GM23338 (cell line): ENCODE measurements at regions not wholly inside any gene's neighbourhood (a gene's known extent, or its start where the extent isn't known, plus 50 kb on each side); places are given as distances from the start of the nearest gene placed in this dataset.
A peak's percentile ranks its signal among the peaks of the same experiment; 100 is the strongest.

Experiments
- ATAC-seq: fragments of 200-7000 bp; cut with Tn5 transposase; 3 replicates; pipeline ENCODE4 v1.9.1; 2020
- DNase-seq: peaks from one replicate; pipeline ENCODE4 v3.0.0-alpha.2; 2015; ENCODE audit warnings: low spot score
- H2AFZ ChIP-seq: fragments of 200-600 bp; sonication (generic); 2 replicates; pipeline ENCODE4 v1.8.0; 2016; ENCODE audit warnings: antibody characterized with exemption, mild to moderate bottlenecking, moderate library complexity
- H3F3A ChIP-seq: fragments of 200-600 bp; sonication (generic); replicated peaks from 2 replicates; pipeline ENCODE4 v1.8.0; 2017; ENCODE audit warnings: antibody characterized with exemption, mixed run types, low read depth
- H3K27ac ChIP-seq: fragments of 200-600 bp; sonication (generic); 2 replicates; pipeline ENCODE4 v1.6.1; 2016; ENCODE audit warnings: low read depth
- H3K27me3 ChIP-seq: fragments of 200-600 bp; sonication (generic); 2 replicates; pipeline ENCODE4 v1.8.0; 2016; ENCODE audit warnings: mild to moderate bottlenecking, mixed run types, moderate library complexity; ENCODE audit not compliant: insufficient read depth
- H3K36me3 ChIP-seq: fragments of 200-600 bp; sonication (generic); 2 replicates; pipeline ENCODE4 v1.8.0; 2016; ENCODE audit warnings: mild to moderate bottlenecking; ENCODE audit not compliant: insufficient read depth
- H3K4me1 ChIP-seq: fragments of 200-600 bp; sonication (generic); 2 replicates; pipeline ENCODE4 v1.8.0; 2016; ENCODE audit warnings: mild to moderate bottlenecking, moderate library complexity; ENCODE audit not compliant: insufficient read depth
- H3K4me2 ChIP-seq: fragments of 200-600 bp; sonication (generic); 2 replicates; pipeline ENCODE4 v1.7.1; 2017; ENCODE audit warnings: mixed run types
- H3K4me3 ChIP-seq: fragments of 200-600 bp; sonication (generic); 2 replicates; pipeline ENCODE4 v1.6.1; 2016; ENCODE audit warnings: mixed run types
- H3K79me2 ChIP-seq: fragments of 200-600 bp; sonication (generic); replicated peaks from 2 replicates; pipeline ENCODE4 v1.8.0; 2017; ENCODE audit warnings: mild to moderate bottlenecking; ENCODE audit not compliant: insufficient read depth
- H3K9me2 ChIP-seq: fragments of 200-600 bp; sonication (generic); 2 replicates; pipeline ENCODE4 v1.8.0; 2017; ENCODE audit not compliant: insufficient read depth
- H4K20me1 ChIP-seq: fragments of 200-600 bp; sonication (generic); replicated peaks from 2 replicates; pipeline ENCODE4 v1.8.0; 2017; ENCODE audit warnings: mild to moderate bottlenecking; ENCODE audit not compliant: insufficient read depth
- H3K27ac Mint-ChIP-seq: 2 replicates; pipeline ENCODE4 v1.8.0; 2020; ENCODE audit warnings: inconsistent platforms, mild to moderate bottlenecking, moderate library complexity, mixed read lengths
- H3K27me3 Mint-ChIP-seq: 3 replicates; pipeline ENCODE4 v1.8.0; 2022; ENCODE audit warnings: low read depth, mild to moderate bottlenecking, moderate library complexity, mixed read lengths, inconsistent platforms; ENCODE audit not compliant: insufficient read depth, poor library complexity
- H3K36me3 Mint-ChIP-seq: 3 replicates; pipeline ENCODE4 v1.8.0; 2021; ENCODE audit warnings: low read depth, mild to moderate bottlenecking, inconsistent platforms, moderate library complexity, mixed read lengths
- H3K4me1 Mint-ChIP-seq: 3 replicates; pipeline ENCODE4 v1.8.0; 2020; ENCODE audit warnings: mild to moderate bottlenecking, inconsistent platforms, mixed read lengths
- H3K4me3 Mint-ChIP-seq: 3 replicates; pipeline ENCODE4 v1.8.0; 2021; ENCODE audit warnings: moderate library complexity, mild to moderate bottlenecking, inconsistent platforms, mixed read lengths
- H3K9me3 Mint-ChIP-seq: 3 replicates; pipeline ENCODE4 v1.8.0; 2020; ENCODE audit warnings: moderate library complexity, mild to moderate bottlenecking, inconsistent platforms, mixed read lengths
- EZH2phosphoT487 ChIP-seq: fragments of 200-600 bp; sonication (generic); IDR thresholded peaks from one replicate; pipeline ENCODE4 v1.8.1; 2018; ENCODE audit warnings: antibody characterized with exemption; ENCODE audit not compliant: unreplicated experiment
- NANOG ChIP-seq: IDR thresholded peaks from 2 replicates; pipeline ENCODE4 v1.6.1; 2016; ENCODE audit warnings: antibody characterized with exemption, borderline replicate concordance
- POLR2AphosphoS5 ChIP-seq: IDR thresholded peaks from 2 replicates; pipeline ENCODE4 v1.6.1; 2016; ENCODE audit warnings: antibody characterized with exemption, low read depth
- STAT1 ChIP-seq: IDR thresholded peaks from one replicate; pipeline ENCODE4 v1.6.1; 2016; ENCODE audit warnings: antibody characterized with exemption; ENCODE audit not compliant: unreplicated experiment
- ZNF114 ChIP-seq: fragments of 250-450 bp; sonication (Bioruptor Pico); IDR thresholded peaks from 2 replicates; pipeline ENCODE4 v1.5.0; 2020; ENCODE audit warnings: mild to moderate bottlenecking, moderate library complexity
- TF ChIP-seq, protein P1 (sequence below): fragments of 250-450 bp; sonication (Bioruptor Pico); IDR thresholded peaks from 2 replicates; pipeline ENCODE4 v1.5.0; 2020; ENCODE audit warnings: mild to moderate bottlenecking, moderate library complexity
- TF ChIP-seq, protein P2 (sequence below): IDR thresholded peaks from 2 replicates; pipeline ENCODE4 v1.6.1; 2016; ENCODE audit warnings: antibody characterized with exemption

GRCh38 chr13:47396915-47397314 is 500.1 kb upstream of the HTR2A start:
- H3K79me2 ChIP-seq, result no peaks in the 10 kb centered on the region
- DNase-seq (peak; percentile 46), ATAC-seq (peak; percentile 79)
- 0 out of 2 replicates have a peak overlapping the region, but pooled peaks have one; percentile 8 for H3K4me2 ChIP-seq
- H3K4me3 ChIP-seq, result no peak overlapping the region
- Mint-ChIP-seq H3K4me1 (peaks cover 13% of the 10 kb centered on the region), H3K27ac (0 out of 2 replicates have a peak overlapping the region, but pooled peaks have one; percentile 18), H3K9me3 (no peaks in the 10 kb centered on the region), H3K36me3 (no peaks in the 10 kb centered on the region), H3K27me3 (no peaks in the 10 kb centered on the region), H3K4me3 (peak overlapping the region; percentile 19; the same call in 1 of the 3 replicates)
- no peaks in the 10 kb centered on the region for H3K27me3 ChIP-seq
- no peak overlapping the region for H3K27ac ChIP-seq
- TF ChIP-seq STAT1 (no peak), ZNF114 (CRISPR knock-in tag) (no peak), NANOG (no peak), EZH2phosphoT487 (no peak), POLR2AphosphoS5 (no peak)
- TF ChIP-seq, protein P1, sequence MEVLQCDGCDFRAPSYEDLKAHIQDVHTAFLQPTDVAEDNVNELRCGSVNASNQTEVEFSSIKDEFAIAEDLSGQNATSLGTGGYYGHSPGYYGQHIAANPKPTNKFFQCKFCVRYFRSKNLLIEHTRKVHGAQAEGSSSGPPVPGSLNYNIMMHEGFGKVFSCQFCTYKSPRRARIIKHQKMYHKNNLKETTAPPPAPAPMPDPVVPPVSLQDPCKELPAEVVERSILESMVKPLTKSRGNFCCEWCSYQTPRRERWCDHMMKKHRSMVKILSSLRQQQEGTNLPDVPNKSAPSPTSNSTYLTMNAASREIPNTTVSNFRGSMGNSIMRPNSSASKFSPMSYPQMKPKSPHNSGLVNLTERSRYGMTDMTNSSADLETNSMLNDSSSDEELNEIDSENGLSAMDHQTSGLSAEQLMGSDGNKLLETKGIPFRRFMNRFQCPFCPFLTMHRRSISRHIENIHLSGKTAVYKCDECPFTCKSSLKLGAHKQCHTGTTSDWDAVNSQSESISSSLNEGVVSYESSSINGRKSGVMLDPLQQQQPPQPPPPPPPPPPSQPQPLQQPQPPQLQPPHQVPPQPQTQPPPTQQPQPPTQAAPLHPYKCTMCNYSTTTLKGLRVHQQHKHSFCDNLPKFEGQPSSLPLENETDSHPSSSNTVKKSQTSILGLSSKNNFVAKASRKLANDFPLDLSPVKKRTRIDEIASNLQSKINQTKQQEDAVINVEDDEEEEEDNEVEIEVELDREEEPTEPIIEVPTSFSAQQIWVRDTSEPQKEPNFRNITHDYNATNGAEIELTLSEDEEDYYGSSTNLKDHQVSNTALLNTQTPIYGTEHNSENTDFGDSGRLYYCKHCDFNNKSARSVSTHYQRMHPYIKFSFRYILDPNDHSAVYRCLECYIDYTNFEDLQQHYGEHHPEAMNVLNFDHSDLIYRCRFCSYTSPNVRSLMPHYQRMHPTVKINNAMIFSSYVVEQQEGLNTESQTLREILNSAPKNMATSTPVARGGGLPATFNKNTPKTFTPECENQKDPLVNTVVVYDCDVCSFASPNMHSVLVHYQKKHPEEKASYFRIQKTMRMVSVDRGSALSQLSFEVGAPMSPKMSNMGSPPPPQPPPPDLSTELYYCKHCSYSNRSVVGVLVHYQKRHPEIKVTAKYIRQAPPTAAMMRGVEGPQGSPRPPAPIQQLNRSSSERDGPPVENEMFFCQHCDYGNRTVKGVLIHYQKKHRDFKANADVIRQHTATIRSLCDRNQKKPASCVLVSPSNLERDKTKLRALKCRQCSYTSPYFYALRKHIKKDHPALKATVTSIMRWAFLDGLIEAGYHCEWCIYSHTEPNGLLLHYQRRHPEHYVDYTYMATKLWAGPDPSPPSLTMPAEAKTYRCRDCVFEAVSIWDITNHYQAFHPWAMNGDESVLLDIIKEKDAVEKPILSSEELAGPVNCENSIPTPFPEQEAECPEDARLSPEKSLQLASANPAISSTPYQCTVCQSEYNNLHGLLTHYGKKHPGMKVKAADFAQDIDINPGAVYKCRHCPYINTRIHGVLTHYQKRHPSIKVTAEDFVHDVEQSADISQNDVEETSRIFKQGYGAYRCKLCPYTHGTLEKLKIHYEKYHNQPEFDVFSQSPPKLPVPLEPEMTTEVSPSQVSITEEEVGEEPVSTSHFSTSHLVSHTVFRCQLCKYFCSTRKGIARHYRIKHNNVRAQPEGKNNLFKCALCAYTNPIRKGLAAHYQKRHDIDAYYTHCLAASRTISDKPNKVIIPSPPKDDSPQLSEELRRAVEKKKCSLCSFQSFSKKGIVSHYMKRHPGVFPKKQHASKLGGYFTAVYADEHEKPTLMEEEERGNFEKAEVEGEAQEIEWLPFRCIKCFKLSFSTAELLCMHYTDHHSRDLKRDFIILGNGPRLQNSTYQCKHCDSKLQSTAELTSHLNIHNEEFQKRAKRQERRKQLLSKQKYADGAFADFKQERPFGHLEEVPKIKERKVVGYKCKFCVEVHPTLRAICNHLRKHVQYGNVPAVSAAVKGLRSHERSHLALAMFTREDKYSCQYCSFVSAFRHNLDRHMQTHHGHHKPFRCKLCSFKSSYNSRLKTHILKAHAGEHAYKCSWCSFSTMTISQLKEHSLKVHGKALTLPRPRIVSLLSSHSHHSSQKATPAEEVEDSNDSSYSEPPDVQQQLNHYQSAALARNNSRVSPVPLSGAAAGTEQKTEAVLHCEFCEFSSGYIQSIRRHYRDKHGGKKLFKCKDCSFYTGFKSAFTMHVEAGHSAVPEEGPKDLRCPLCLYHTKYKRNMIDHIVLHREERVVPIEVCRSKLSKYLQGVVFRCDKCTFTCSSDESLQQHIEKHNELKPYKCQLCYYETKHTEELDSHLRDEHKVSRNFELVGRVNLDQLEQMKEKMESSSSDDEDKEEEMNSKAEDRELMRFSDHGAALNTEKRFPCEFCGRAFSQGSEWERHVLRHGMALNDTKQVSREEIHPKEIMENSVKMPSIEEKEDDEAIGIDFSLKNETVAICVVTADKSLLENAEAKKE (CRISPR knock-in tag), result peak; percentile 71; the same call in 1 of the 2 replicates
- H4K20me1 ChIP-seq, result no peaks in the 10 kb centered on the region
- H3K36me3 ChIP-seq, result 0 out of 2 replicates have a peak, but pooled peaks cover 3% of the 10 kb centered on the region
- H3K9me2 ChIP-seq, result 0 out of 2 replicates have a peak, but pooled peaks cover 3% of the 10 kb centered on the region
- H3F3A ChIP-seq, result no peaks in the 10 kb centered on the region
- H2AFZ ChIP-seq, result peak overlapping the region; percentile 5; the same call in 1 of the 2 replicates
- H3K4me1 ChIP-seq, result no peaks in the 10 kb centered on the region; the same call in 1 of the 2 replicates

DNA sequence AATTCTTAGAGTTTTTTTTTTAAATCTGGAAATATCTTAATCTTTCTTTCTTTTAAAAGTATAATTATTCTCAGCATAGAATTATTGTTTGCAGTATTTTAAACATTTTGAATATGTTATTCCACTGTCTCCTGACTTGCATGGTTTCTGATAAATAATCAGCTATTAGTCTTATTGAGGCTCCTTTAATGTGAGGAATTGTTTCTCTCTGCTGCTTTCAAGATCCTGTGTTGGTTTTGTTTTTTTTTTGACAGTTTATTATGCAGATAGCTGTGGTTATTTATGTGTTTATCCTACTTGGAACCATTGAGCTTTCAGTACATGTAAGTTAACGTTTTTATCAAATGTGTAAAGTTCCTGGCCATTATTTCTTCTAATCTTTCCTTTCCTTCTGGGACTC is 477.9 kb upstream of the HTR2A start:
- TF ChIP-seq, protein P2, sequence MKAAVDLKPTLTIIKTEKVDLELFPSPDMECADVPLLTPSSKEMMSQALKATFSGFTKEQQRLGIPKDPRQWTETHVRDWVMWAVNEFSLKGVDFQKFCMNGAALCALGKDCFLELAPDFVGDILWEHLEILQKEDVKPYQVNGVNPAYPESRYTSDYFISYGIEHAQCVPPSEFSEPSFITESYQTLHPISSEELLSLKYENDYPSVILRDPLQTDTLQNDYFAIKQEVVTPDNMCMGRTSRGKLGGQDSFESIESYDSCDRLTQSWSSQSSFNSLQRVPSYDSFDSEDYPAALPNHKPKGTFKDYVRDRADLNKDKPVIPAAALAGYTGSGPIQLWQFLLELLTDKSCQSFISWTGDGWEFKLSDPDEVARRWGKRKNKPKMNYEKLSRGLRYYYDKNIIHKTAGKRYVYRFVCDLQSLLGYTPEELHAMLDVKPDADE, result no peak
- H3K27ac Mint-ChIP-seq, result no peak overlapping the region
- DNase-seq, result no peak
- H3K36me3 Mint-ChIP-seq, result peaks cover 29% of the 10 kb centered on the region
- Histone ChIP-seq H3K4me1 (peaks cover 12% of the 10 kb centered on the region; the same call in 1 of the 2 replicates), H2AFZ (no peak overlapping the region), H3K9me2 (no peaks in the 10 kb centered on the region), H3K4me2 (no peak overlapping the region), H3K36me3 (peaks cover 12% of the 10 kb centered on the region), H3K79me2 (no peaks in the 10 kb centered on the region), H3F3A (no peaks in the 10 kb centered on the region), H3K27ac (no peak overlapping the region), H3K27me3 (no peaks in the 10 kb centered on the region), H4K20me1 (no peaks in the 10 kb centered on the region), H3K4me3 (no peak overlapping the region)
- no peak overlapping the region for H3K4me3 Mint-ChIP-seq
- H3K27me3 Mint-ChIP-seq, result peaks cover 4% of the 10 kb centered on the region
- no peak for ATAC-seq
- peaks cover 33% of the 10 kb centered on the region for H3K9me3 Mint-ChIP-seq
- H3K4me1 Mint-ChIP-seq, result peaks cover 13% of the 10 kb centered on the region; the same call in 2 of the 3 replicates
